ENCODE measurements at regions not wholly inside any gene's neighbourhood (a gene's known extent, or its start where the extent isn't known, plus 50 kb on each side); places are given as distances from the start of the nearest gene placed in this dataset.

GRCh38 chrX:106331606-106332005 lies 163.5 kb downstream of the PWWP3B start:
- no peak for TF ChIP-seq RARB (CRISPR knock-in tag; IDR thresholded peaks at IDR 0.05)
- no peak for TF ChIP-seq ZFP30 (CRISPR knock-in tag; IDR thresholded peaks at IDR 0.05)
- TF ChIP-seq ZFP3 (CRISPR knock-in tag; IDR thresholded peaks at IDR 0.05): no peak
- no peak for TF ChIP-seq ESRRG (CRISPR knock-in tag; IDR thresholded peaks at IDR 0.05)
- no peak for TF ChIP-seq CSDC2 (CRISPR knock-in tag; IDR thresholded peaks at IDR 0.05)
- no peak for TF ChIP-seq BACH2 (CRISPR knock-in tag; IDR thresholded peaks at IDR 0.05; ENCODE audit: borderline replicate concordance)
- no peak for TF ChIP-seq ARNTL (CRISPR knock-in tag; IDR thresholded peaks at IDR 0.05; ENCODE audit: borderline replicate concordance, low read depth)
- no peak for TF ChIP-seq PATZ1 (CRISPR knock-in tag; IDR thresholded peaks at IDR 0.05; ENCODE audit: borderline replicate concordance)
- TF ChIP-seq CREB5 (CRISPR knock-in tag; IDR thresholded peaks at IDR 0.05; ENCODE audit: low read depth): no peak
- TF ChIP-seq TOX (CRISPR knock-in tag; IDR thresholded peaks at IDR 0.05; ENCODE audit: borderline replicate concordance): no peak
- no peak for TF ChIP-seq ZNF8 (CRISPR knock-in tag; IDR thresholded peaks at IDR 0.05)
- no peak for TF ChIP-seq TSHZ2 (CRISPR knock-in tag; IDR thresholded peaks at IDR 0.05)

All from SK-N-SH treated with all-trans-retinoic acid at 6 μM for 48 hours (cell line).